HG03432 (cell line): ENCODE measurements at regions not wholly inside any gene's neighbourhood (a gene's known extent, or its start where the extent isn't known, plus 50 kb on each side); places are given as distances from the start of the nearest gene placed in this dataset.

ENCODE experiments used
- ATAC-seq: cut with Tn5 transposase; IDR thresholded peaks from one replicate; pipeline ENCODE4 v1.9.1; 2021; ENCODE audit warnings: mild to moderate bottlenecking, moderate library complexity; ENCODE audit not compliant: unreplicated experiment

- ATAC-seq: no peak
These were observed 390.6 kb downstream of the TNS3 start for GRCh38 chr7:47191316-47191715.

- ATAC-seq: no peak
These were observed 391.4 kb downstream of the TNS3 start for GRCh38 chr7:47190462-47190861.

GRCh38 chr7:47188653-47189315 is 393.1 kb downstream of the TNS3 start:
- ATAC-seq: no peak

DNA sequence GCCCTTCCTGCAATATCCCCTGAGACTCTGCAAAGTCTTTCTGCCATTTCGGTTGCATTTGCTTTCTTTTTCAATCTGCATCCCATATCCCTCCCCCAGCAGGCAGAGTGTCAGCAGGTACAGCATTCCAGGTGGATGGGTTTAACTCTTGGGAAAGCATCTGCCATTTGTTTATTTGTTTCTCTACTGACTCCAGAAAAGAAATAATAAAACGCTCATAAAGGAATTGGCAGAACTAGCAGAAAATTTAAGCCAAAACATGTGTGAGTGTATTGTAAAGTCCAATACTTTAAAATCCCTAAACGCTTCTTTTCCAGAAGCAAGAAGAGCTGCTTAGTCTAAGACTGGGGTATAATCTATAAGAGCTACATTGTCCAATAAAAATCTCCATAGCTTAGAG is 393.8 kb downstream of the TNS3 start:
- ATAC-seq: no peak

GRCh38 chr7:47186316-47186715 is 395.6 kb downstream of the TNS3 start:
- ATAC-seq: peak; percentile 89

GRCh38 chr7:47185839-47186238 is 396.1 kb downstream of the TNS3 start:
- no peak for ATAC-seq

- ATAC-seq: no peak
These were observed 396.7 kb downstream of the TNS3 start for GRCh38 chr7:47185170-47185569.

DNA sequence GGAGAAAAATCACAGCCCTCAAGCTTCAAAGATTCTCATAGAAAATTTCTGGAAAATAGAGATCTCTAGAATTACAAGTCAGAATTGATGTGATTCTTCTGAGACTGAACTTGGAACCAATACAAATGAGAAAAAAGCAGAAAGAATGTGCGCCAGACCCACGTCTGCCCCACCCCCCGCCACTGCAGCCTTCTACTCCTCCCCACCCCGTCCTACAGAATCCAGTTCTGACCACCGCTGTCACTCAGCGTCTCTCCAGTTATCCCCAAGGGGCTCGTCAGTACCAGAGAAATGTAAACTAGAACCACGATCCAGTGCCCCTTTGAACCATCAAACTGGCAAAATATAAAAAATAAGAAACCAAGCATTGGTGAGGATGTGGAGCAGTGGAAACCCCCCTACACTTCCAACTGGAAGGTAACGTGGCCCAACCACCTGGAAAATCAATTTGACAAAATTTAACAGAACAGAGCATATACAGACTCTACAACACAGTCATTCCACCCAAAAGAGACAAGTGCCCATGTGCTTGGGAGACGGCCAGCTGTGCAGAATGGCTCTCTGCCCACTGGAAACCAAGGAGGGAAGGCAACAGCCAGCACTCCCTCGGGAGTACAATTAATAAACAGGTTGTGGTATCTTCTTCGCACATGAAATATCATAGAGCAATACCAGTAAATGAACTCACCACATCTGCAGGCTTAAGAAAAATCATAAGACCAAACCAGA is 397.9 kb downstream of the TNS3 start:
- no peak for ATAC-seq

GRCh38 chr7:47181746-47182361 is 400.1 kb downstream of the TNS3 start:
- no peak for ATAC-seq

DNA sequence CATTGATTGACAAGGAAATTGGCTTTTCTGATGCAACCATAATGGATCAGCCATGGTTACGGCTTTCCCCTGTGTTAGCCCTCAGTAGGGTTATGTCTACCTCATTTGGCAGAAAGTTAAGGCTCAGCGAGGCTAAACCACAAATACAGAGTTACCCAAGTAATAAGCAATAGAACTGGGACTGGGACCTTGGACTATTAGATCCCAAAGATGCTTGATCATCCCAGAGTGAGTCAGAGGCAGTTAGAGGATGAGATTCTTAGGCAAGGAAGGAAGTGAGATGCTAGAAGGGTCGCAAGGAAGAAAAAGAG is 401.4 kb downstream of the TNS3 start:
- peak; percentile 4 for ATAC-seq

DNA sequence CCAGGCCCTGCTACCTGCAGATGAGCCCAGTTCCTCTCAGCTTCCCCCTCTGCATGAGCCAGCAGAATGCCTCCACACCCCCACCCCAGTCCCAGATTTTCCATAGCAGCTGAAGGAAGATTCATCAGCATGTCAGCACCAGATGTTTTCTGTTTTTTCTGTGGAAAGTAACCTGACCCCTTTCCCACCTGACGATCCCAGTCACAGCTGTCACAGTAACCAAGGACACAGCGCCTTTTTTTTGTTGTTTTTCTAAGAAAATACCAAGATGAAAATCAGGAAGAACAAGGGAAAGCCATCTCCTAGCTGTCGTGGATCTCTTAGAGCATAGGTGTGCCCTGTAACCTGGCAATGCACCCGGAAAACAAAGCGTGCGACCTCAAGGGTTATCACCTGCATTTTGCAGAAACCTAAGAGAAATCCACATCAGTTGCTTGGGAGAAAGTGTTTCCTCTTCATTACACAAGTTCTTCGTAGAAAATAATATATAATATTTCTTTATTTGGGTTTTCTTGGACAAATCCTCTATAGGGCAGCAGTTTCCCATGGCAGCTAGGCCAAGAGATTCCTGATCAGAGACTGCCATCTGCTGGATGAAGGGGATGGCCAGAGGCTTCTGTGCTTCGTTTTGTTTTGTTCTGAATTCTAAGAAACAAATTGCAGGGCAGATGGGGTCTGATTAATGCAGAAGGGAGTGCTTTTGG is 401.9 kb downstream of the TNS3 start:
- ATAC-seq: peak; percentile 76

- ATAC-seq: peak; percentile 94
These were observed 409.0 kb downstream of the TNS3 start for GRCh38 chr7:47172602-47173539.

- ATAC-seq: no peak
These were observed 411.4 kb downstream of the TNS3 start for GRCh38 chr7:47170516-47170915.

GRCh38 chr7:47154791-47155190 is 427.1 kb downstream of the TNS3 start:
- no peak for ATAC-seq

- no peak for ATAC-seq
These were observed 428.3 kb downstream of the TNS3 start for GRCh38 chr7:47153576-47153975.

DNA sequence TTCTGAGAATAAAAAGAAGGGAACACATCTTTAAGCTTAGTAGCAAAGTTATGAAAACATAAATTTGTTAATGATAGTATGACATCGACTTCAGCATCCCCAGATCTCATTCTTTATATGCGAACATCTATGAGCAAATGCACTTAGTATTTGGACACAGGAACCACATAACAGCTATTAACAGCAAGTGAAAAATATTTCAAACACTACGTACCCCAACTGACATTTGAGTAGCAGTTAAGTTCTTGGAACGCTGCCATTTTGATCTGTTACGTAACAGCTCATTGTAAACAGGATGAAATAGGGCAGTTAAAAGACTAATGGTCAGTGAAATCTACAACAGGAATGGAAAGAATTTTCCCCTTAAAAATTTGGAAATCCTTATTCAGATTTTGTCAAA is 428.9 kb downstream of the TNS3 start:
- ATAC-seq: no peak

- no peak for ATAC-seq
These were observed 429.6 kb downstream of the TNS3 start for GRCh38 chr7:47152307-47152706.

GRCh38 chr7:47150497-47151260 is 431.2 kb downstream of the TNS3 start:
- no peak for ATAC-seq

GRCh38 chr7:47149971-47150370 is 431.9 kb downstream of the TNS3 start:
- peak; percentile 5 for ATAC-seq
